Esophagus squamous epithelium (tissue), 4 donors: ENCODE measurements at regions not wholly inside any gene's neighbourhood (a gene's known extent, or its start where the extent isn't known, plus 50 kb on each side); places are given as distances from the start of the nearest gene placed in this dataset.

Source experiments
- POLR2A ChIP-seq, 4 donors: fragments of 450-650 bp; IDR thresholded peaks; one replicate each; pipeline ENCODE4 v1.6.1; 2017; ENCODE audit warnings: antibody characterized with exemption in 4 of 4, mild to moderate bottlenecking in 4 of 4, moderate library complexity in 3 of 4
- TF ChIP-seq, protein P1 (sequence below), 6 experiments: fragments of 450-650 bp in 4 of 6; fragments of 200-600 bp in 2 of 6; sonication (generic) in 2 of 6; IDR thresholded peaks; one replicate each; pipeline ENCODE4 v1.5.1; 2016 to 2019; ENCODE audit warnings: antibody characterized with exemption in 6 of 6, mild to moderate bottlenecking in 4 of 6, moderate library complexity in 4 of 6

- TF ChIP-seq, protein P1, sequence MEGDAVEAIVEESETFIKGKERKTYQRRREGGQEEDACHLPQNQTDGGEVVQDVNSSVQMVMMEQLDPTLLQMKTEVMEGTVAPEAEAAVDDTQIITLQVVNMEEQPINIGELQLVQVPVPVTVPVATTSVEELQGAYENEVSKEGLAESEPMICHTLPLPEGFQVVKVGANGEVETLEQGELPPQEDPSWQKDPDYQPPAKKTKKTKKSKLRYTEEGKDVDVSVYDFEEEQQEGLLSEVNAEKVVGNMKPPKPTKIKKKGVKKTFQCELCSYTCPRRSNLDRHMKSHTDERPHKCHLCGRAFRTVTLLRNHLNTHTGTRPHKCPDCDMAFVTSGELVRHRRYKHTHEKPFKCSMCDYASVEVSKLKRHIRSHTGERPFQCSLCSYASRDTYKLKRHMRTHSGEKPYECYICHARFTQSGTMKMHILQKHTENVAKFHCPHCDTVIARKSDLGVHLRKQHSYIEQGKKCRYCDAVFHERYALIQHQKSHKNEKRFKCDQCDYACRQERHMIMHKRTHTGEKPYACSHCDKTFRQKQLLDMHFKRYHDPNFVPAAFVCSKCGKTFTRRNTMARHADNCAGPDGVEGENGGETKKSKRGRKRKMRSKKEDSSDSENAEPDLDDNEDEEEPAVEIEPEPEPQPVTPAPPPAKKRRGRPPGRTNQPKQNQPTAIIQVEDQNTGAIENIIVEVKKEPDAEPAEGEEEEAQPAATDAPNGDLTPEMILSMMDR (IDR thresholded peaks at IDR 0.05), result no peak
- TF ChIP-seq POLR2A (IDR thresholded peaks at IDR 0.05), result no peak
These were observed 321.8 kb downstream of the BMP4 start for GRCh38 chr14:53634793-53635192.
